Breast epithelium (tissue), 4 donors: ENCODE measurements at regions not wholly inside any gene's neighbourhood (a gene's known extent, or its start where the extent isn't known, plus 50 kb on each side); places are given as distances from the start of the nearest gene placed in this dataset.

ENCODE experiments used
- DNase-seq, 2 donors: peaks; one replicate each; pipeline ENCODE4 v3.0.0-alpha.2; 2019; ENCODE audit warnings: low spot score in 2 of 2
- H3K27ac ChIP-seq, 2 donors: fragments of 200-600 bp; sonication (generic) in 1 of 2; one replicate each; pipeline ENCODE4 v1.5.1; 2016 to 2019; ENCODE audit warnings: mild to moderate bottlenecking in 1 of 2
- H3K27me3 ChIP-seq, 2 donors: fragments of 200-600 bp; sonication (generic) in 1 of 2; one replicate each; pipeline versions ENCODE4 v1.5.1 to v1.6.0; 2017 to 2019; ENCODE audit warnings: control low read depth in 1 of 2, mild to moderate bottlenecking in 1 of 2
- H3K36me3 ChIP-seq: fragments of 200-600 bp; one replicate; pipeline ENCODE4 v1.5.1; 2019
- H3K4me1 ChIP-seq, 2 donors: fragments of 200-600 bp; sonication (generic); one replicate each; pipeline ENCODE4 v1.5.1; 2016 to 2019; ENCODE audit warnings: control low read depth in 1 of 2
- H3K4me3 ChIP-seq, 3 donors: fragments of 200-600 bp; sonication (generic); 1 replicate in 2 of 3; 2 replicates in 1 of 3; pipeline ENCODE4 v1.5.1; 2016 to 2019; ENCODE audit warnings: mild to moderate bottlenecking in 3 of 3, moderate library complexity in 2 of 3
- H3K9me3 ChIP-seq, 2 donors: fragments of 200-600 bp; sonication (generic) in 1 of 2; one replicate each; pipeline ENCODE4 v1.5.1; 2016 to 2019; ENCODE audit warnings: control low read depth in 1 of 2
- CTCF ChIP-seq, 3 donors: fragments of 450-650 bp; IDR thresholded peaks; one replicate each; pipeline ENCODE4 v1.5.1; 2016 to 2017; ENCODE audit warnings: antibody characterized with exemption in 3 of 3, mild to moderate bottlenecking in 3 of 3, moderate library complexity in 3 of 3
- POLR2A ChIP-seq: fragments of 450-650 bp; IDR thresholded peaks from one replicate; pipeline ENCODE4 v1.6.1; 2016; ENCODE audit warnings: antibody characterized with exemption, mild to moderate bottlenecking, moderate library complexity
- POLR2AphosphoS5 ChIP-seq, 3 donors: sonication (generic); formaldehyde crosslinking; IDR thresholded peaks; one replicate each; pipeline ENCODE4 v1.6.1; 2017; ENCODE audit warnings: antibody characterized with exemption in 3 of 3
- intact Hi-C: fragments of 100-400 bp; cut with DNase I; formaldehyde crosslinking; loops from one replicate; pipeline ENCODE4 v1.15.1; 2023; ENCODE audit warnings: low total_unique reads

GRCh38 chr7:101687081-101687480 lies 58.0 kb upstream of the MYL10 start:
- intact Hi-C loops, result no loop called here
- no peaks in the 10 kb centered on the region for H3K4me1 ChIP-seq
- no peak overlapping the region for H3K27ac ChIP-seq
- TF ChIP-seq POLR2AphosphoS5 (IDR thresholded peaks at IDR 0.05) (no peak), POLR2A (no peak), CTCF (IDR thresholded peaks at IDR 0.05) (no peak)
- H3K9me3 ChIP-seq, result no peaks in the 10 kb centered on the region
- peaks cover 0 to 23% of the 10 kb centered on the region in 2 donors for H3K27me3 ChIP-seq
- no peaks in the 10 kb centered on the region for H3K36me3 ChIP-seq
- H3K4me3 ChIP-seq, result no peak overlapping the region
- no peak for DNase-seq

GRCh38 chr7:101687791-101688182 lies 58.7 kb upstream of the MYL10 start:
- TF ChIP-seq POLR2AphosphoS5 (IDR thresholded peaks at IDR 0.05), result no peak
- TF ChIP-seq CTCF (IDR thresholded peaks at IDR 0.05), result no peak
- Histone ChIP-seq H3K4me1 (no peaks in the 10 kb centered on the region), H3K27me3 (peaks cover 0 to 23% of the 10 kb centered on the region in 2 donors), H3K9me3 (no peaks in the 10 kb centered on the region), H3K4me3 (peak overlapping the region in 1 of 3 donors; percentile 39), H3K27ac (no peak overlapping the region), H3K36me3 (no peaks in the 10 kb centered on the region)
- intact Hi-C loops, result no loop called here
- no peak for DNase-seq

- intact Hi-C loops, result no loop called here
- TF ChIP-seq POLR2A (no peak), CTCF (IDR thresholded peaks at IDR 0.05) (peak; percentile 60 to 90 (median 85))
- no peaks in the 10 kb centered on the region for H3K36me3 ChIP-seq
- H3K27ac ChIP-seq, result no peak overlapping the region
- peak overlapping the region in 1 of 3 donors; percentile 39 for H3K4me3 ChIP-seq
- peak; percentile 34 to 77 for DNase-seq
- no peaks in the 10 kb centered on the region for H3K4me1 ChIP-seq
- no peaks in the 10 kb centered on the region for H3K9me3 ChIP-seq
- peaks cover 0 to 23% of the 10 kb centered on the region in 2 donors for H3K27me3 ChIP-seq
Measured at GRCh38 chr7:101688183-101688831, 59.2 kb upstream of the MYL10 start.

- TF ChIP-seq CTCF (IDR thresholded peaks at IDR 0.05) (no peak), POLR2AphosphoS5 (IDR thresholded peaks at IDR 0.05) (no peak), POLR2A (no peak)
Measured at GRCh38 chr7:101688995-101689907, 60.2 kb upstream of the MYL10 start.

GRCh38 chr7:101690061-101690460 lies 61.0 kb upstream of the MYL10 start:
- Histone ChIP-seq H3K27ac (no peak overlapping the region), H3K36me3 (no peaks in the 10 kb centered on the region), H3K4me3 (no peak overlapping the region), H3K9me3 (no peaks in the 10 kb centered on the region), H3K4me1 (no peaks in the 10 kb centered on the region), H3K27me3 (peaks cover 0 to 23% of the 10 kb centered on the region in 2 donors)
- DNase-seq, result no peak
- no peak for TF ChIP-seq POLR2A
- TF ChIP-seq POLR2AphosphoS5 (IDR thresholded peaks at IDR 0.05), result no peak
- no peak for TF ChIP-seq CTCF (IDR thresholded peaks at IDR 0.05)
- intact Hi-C loops, result no loop called here

More at GRCh38 chr7:101688995-101689907, 60.2 kb upstream of the MYL10 start:
- no peaks in the 10 kb centered on the region for H3K36me3 ChIP-seq
- no peak for DNase-seq
- no peak overlapping the region for H3K27ac ChIP-seq
- H3K9me3 ChIP-seq, result no peaks in the 10 kb centered on the region
- no peaks in the 10 kb centered on the region for H3K4me1 ChIP-seq
- no peak overlapping the region for H3K4me3 ChIP-seq
- H3K27me3 ChIP-seq, result peaks cover 0 to 23% of the 10 kb centered on the region in 2 donors
- intact Hi-C loops, result no loop called here
